ENCODE measurements at regions not wholly inside any gene's neighbourhood (a gene's known extent, or its start where the extent isn't known, plus 50 kb on each side); places are given as distances from the start of the nearest gene placed in this dataset.

DNA sequence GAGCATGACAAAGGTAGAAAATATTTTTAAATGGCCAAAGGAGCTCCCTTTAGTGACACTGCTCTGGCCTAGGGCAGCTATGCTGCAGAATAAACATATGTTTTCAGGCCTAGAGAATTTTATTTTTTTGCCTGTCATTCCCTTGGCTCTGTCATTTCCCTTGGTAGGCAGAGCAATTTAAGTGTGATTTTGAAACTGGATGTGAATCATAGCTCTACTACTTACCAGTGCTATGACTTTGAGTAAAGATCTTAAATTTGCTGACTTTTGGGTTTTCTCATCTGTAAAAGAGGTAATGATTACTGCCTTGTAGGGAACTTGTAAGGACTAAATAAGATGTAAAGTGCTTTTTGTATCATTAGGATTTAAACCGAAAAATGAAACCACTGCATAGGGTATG, 189.0 kb upstream of the ZRANB2 start:
- no peak overlapping the region for H3K4me3 ChIP-seq (ENCODE audit: control insufficient read depth, low read depth, low read length)
- TF ChIP-seq, protein P1, sequence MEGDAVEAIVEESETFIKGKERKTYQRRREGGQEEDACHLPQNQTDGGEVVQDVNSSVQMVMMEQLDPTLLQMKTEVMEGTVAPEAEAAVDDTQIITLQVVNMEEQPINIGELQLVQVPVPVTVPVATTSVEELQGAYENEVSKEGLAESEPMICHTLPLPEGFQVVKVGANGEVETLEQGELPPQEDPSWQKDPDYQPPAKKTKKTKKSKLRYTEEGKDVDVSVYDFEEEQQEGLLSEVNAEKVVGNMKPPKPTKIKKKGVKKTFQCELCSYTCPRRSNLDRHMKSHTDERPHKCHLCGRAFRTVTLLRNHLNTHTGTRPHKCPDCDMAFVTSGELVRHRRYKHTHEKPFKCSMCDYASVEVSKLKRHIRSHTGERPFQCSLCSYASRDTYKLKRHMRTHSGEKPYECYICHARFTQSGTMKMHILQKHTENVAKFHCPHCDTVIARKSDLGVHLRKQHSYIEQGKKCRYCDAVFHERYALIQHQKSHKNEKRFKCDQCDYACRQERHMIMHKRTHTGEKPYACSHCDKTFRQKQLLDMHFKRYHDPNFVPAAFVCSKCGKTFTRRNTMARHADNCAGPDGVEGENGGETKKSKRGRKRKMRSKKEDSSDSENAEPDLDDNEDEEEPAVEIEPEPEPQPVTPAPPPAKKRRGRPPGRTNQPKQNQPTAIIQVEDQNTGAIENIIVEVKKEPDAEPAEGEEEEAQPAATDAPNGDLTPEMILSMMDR (conservative IDR thresholded peaks at IDR 0.05; ENCODE audit: control insufficient read depth, insufficient read depth, low read depth, low read length): no peak
- peak; percentile 55 for DNase-seq (ENCODE audit: low read depth)

DNA sequence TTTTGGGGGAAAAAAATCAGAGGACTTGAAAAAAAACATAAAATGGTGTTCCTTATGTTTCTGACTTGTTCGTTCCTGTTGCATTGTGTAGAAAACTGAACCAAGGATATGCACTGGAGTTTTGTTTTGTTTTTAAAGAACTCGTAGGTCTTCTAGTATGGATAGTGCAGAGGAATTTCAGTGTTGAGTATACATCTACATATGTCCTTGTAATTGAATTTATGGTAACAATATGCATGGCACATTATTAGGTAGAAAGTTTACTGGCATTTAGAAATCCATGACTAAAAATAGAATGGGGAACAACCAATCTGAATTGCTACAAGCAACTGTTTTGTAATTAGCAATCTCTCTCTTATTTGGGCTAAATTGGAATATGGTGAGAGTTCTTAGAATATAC, 188.3 kb upstream of the ZRANB2 start:
- H3K4me3 ChIP-seq (ENCODE audit: control insufficient read depth, low read depth, low read length): no peak overlapping the region
- DNase-seq (ENCODE audit: low read depth): no peak
- TF ChIP-seq, protein P1 (conservative IDR thresholded peaks at IDR 0.05; ENCODE audit: control insufficient read depth, insufficient read depth, low read depth, low read length): no peak

DNA sequence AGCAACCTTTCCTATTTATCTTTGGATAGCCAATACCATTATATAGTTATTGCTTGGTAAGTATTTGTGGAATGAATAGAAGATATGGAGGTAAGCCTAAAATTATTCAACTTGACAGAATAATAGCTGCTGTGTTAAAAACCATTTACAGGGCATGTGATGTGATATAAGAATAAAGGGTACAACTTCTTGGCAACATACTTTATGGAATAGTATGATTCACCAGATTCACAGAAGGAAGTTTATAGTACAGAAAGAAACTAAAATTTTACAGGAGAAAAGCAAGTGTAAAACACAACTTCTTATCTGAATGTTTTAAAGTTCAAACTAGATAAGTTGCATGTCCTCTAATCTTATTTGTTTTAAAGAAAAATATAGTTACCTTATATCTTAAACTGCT, 186.4 kb upstream of the ZRANB2 start:
- no peak overlapping the region for H3K4me3 ChIP-seq (ENCODE audit: control insufficient read depth, low read depth, low read length)
- TF ChIP-seq, protein P1 (conservative IDR thresholded peaks at IDR 0.05; ENCODE audit: control insufficient read depth, insufficient read depth, low read depth, low read length): no peak
- DNase-seq (ENCODE audit: low read depth): no peak

DNA sequence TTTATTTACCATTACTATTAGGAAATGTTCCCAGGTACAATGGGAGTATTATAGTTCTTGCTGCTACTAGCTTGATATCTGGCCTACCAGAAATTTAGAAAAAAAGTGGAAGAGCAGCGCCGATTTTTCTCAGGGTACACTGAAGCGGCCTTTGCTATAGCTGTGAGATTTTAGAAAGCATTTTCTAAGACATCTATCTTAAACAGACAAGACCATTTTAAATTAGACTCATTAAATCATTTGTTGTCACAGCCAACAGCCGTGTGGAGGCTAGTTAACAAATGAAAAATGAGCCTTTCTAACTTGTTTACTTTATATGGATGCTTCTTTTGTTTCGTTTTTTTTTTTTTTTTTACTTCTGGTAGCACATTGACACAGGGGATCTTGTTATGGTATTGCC, 183.2 kb upstream of the ZRANB2 start:
- H3K4me3 ChIP-seq (ENCODE audit: control insufficient read depth, low read depth, low read length): no peak overlapping the region
- DNase-seq (ENCODE audit: low read depth): no peak
- TF ChIP-seq, protein P1 (conservative IDR thresholded peaks at IDR 0.05; ENCODE audit: control insufficient read depth, insufficient read depth, low read depth, low read length): no peak

DNA sequence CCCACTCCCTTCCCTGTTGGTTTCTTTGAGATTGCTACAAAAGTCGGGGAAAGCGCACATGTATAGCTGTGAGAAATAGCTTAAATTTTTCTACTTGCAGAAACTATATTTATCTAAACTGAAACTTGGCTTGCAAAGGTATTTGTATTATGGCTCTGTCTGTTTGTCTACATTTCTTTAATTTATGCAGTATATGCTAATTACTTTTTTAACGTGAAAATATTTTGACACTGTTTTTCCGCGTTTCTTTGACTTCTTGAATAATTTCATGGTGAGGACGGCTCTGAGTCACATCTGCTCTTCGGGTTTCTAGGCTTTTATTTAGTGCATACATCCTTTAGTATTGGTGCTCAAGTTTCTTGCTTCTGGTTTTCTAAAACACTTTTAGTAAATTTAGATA, 182.1 kb upstream of the ZRANB2 start:
- TF ChIP-seq, protein P1 (conservative IDR thresholded peaks at IDR 0.05; ENCODE audit: control insufficient read depth, insufficient read depth, low read depth, low read length): no peak
- DNase-seq (ENCODE audit: low read depth): no peak
- H3K4me3 ChIP-seq (ENCODE audit: control insufficient read depth, low read depth, low read length): no peak overlapping the region

DNA sequence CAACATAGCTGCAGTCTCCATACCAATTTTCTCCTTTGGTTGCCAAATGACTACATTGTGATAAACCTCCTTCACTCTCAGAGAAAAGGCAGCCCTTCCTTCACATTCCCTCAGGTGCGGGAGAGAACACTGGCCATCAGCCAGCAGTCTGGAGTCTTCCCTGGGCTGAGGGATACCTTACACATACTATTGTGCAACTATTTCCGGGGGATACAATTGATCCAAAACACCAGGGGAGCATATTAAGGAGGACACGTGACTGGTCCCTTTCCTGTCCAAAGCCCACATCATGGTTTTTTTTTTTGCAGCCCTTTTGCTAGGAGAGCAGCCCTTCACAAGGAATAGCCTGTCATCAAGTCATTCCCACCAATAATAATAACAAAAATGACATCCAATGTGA, 172.1 kb upstream of the ZRANB2 start:
- TF ChIP-seq, protein P1 (conservative IDR thresholded peaks at IDR 0.05; ENCODE audit: control insufficient read depth, insufficient read depth, low read depth, low read length): no peak
- no peak for DNase-seq (ENCODE audit: low read depth)
- no peak overlapping the region for H3K4me3 ChIP-seq (ENCODE audit: control insufficient read depth, low read depth, low read length)

DNA sequence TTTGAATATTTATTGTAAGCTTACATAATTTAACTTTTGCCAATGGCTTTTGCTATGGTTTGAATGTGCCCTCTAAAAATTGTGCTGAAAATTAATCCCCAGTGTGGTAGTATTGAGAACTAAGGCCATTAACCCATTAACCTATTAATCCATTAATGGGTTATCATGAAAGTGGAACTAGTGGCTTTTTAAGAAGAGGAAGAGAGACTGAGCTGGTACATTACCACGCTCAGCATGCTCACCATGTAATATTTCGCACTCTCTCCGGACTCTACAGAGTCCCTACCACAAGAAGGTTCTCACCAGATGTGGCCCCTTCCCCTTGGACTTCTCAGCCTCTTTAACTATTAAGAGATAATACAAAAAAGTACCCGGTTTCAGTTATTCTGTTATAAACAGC, 164.4 kb upstream of the ZRANB2 start:
- H3K4me3 ChIP-seq (ENCODE audit: control insufficient read depth, low read depth, low read length): no peak overlapping the region
- DNase-seq (ENCODE audit: low read depth): no peak
- TF ChIP-seq, protein P1 (conservative IDR thresholded peaks at IDR 0.05; ENCODE audit: control insufficient read depth, insufficient read depth, low read depth, low read length): no peak

Data from fibroblast of mammary gland (primary cell).